Small intestine (tissue), 7 donors: ENCODE measurements at regions not wholly inside any gene's neighbourhood (a gene's known extent, or its start where the extent isn't known, plus 50 kb on each side); places are given as distances from the start of the nearest gene placed in this dataset.
"Not testable (repeated sequence)": the region's sequence is repeated elsewhere in the genome, so short reads cannot be mapped to it uniquely, and the experiment has no call there.

ENCODE experiments used
- DNase-seq, 2 donors: peaks; one replicate each; pipeline versions ENCODE4 v3.0.0 to v3.0.0-alpha.2; 2013
- FAIRE-seq: peaks from 2 replicates; lab custom pipeline; 2012; peaks lifted over from hg19 to GRCh38; lab: Jason Lieb, UNC
- H3K27ac ChIP-seq, 3 donors: one replicate each; pipeline ENCODE4 v1.5.1; 2013; ENCODE audit warnings: low read length in 2 of 3, mild to moderate bottlenecking in 2 of 3, control low read depth in 1 of 3, inconsistent platforms in 1 of 3, low read depth in 1 of 3, moderate library complexity in 1 of 3
- H3K27me3 ChIP-seq, 3 donors: one replicate each; pipeline ENCODE4 v1.6.1; 2013; ENCODE audit warnings: low read length in 3 of 3, inconsistent platforms in 1 of 3; ENCODE audit not compliant: control insufficient read depth in 3 of 3, insufficient read depth in 3 of 3
- H3K36me3 ChIP-seq, 3 donors: one replicate each; pipeline ENCODE4 v1.6.1; 2013; ENCODE audit warnings: low read length in 3 of 3, inconsistent platforms in 1 of 3, low read depth in 1 of 3, mild to moderate bottlenecking in 1 of 3, moderate library complexity in 1 of 3; ENCODE audit not compliant: control insufficient read depth in 3 of 3, insufficient read depth in 2 of 3
- H3K4me1 ChIP-seq, 3 donors: one replicate each; pipeline ENCODE4 v1.6.1; 2013; ENCODE audit warnings: low read length in 2 of 3, inconsistent platforms in 1 of 3, low read depth in 1 of 3, mild to moderate bottlenecking in 1 of 3, moderate library complexity in 1 of 3; ENCODE audit not compliant: control insufficient read depth in 3 of 3, insufficient read depth in 2 of 3
- H3K4me3 ChIP-seq, 3 donors: one replicate each; pipeline ENCODE4 v1.5.1; 2013; ENCODE audit warnings: low read length in 3 of 3, control low read depth in 1 of 3, inconsistent platforms in 1 of 3, low read depth in 1 of 3, mild to moderate bottlenecking in 1 of 3, moderate library complexity in 1 of 3
- H3K9me3 ChIP-seq, 2 donors: one replicate each; pipeline ENCODE4 v1.6.1; 2013; ENCODE audit warnings: low read depth in 1 of 2, low read length in 1 of 2; ENCODE audit not compliant: control insufficient read depth in 2 of 2, insufficient read depth in 1 of 2
- WGBS, 3 donors: extraction: QIAGEN DNeasy Blood & Tissue Kit; methylation state at CpG; one replicate each; pipeline ENCODE4 v1.1.7; 2013; 5-methylcytosine and 5-hydroxymethylcytosine counted together
- donor health status: healthy with polysubstance abuse.
- donor health status: control.
- donor health status: control.
- donor health status: Bipolar disorder and iron deficiency.
- donor health status: healthy.

- H3K9me3 ChIP-seq: no peaks in the 10 kb centered on the region
- WGBS, 3 donors: 73 to 84% (median 79%) methylated on average over 7 of the region's 7 CpGs
- H3K4me3 ChIP-seq: no peak overlapping the region
- H3K36me3 ChIP-seq: no peaks in the 10 kb centered on the region
- no peak overlapping the region for H3K27ac ChIP-seq
- no peaks in the 10 kb centered on the region for H3K27me3 ChIP-seq
- DNase-seq (no peak), FAIRE-seq (no peak)
- no peaks in the 10 kb centered on the region for H3K4me1 ChIP-seq
Measured at GRCh38 chr11:24155792-24156191, 341.1 kb upstream of the LUZP2 start.

- Histone ChIP-seq H3K27ac (no peak overlapping the region), H3K27me3 (no peaks in the 10 kb centered on the region), H3K4me1 (no peaks in the 10 kb centered on the region), H3K9me3 (no peaks in the 10 kb centered on the region), H3K36me3 (no peaks in the 10 kb centered on the region), H3K4me3 (no peak overlapping the region)
- FAIRE-seq (no peak), DNase-seq (no peak)
- 42 to 59% (median 51%) methylated on average over 2 of the region's 2 CpGs for WGBS, 3 donors
Measured at GRCh38 chr11:24157316-24157715, 339.5 kb upstream of the LUZP2 start.

DNA sequence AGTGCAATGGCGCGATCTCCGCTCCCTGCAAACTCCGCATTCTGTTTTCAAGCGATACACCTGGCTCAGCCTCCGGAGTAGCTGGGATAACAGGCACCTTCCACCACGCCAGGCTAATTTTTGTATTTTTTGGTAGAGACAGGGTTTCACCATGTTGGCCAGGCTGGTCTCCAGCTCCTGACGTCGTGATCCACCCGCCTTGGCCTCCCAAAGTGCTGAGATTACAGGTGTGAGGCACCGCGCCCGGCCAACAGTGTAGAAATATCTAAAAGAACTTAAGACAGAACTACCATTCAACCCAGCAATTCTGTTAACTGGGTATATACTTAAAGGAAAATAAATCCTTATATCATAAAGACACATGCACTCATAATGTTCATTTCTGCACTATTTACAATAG, 335.3 kb upstream of the LUZP2 start:
- H3K9me3 ChIP-seq: no peaks in the 10 kb centered on the region
- H3K27me3 ChIP-seq: no peaks in the 10 kb centered on the region
- no peaks in the 10 kb centered on the region for H3K4me1 ChIP-seq
- no peak overlapping the region for H3K27ac ChIP-seq
- H3K36me3 ChIP-seq: no peaks in the 10 kb centered on the region
- FAIRE-seq (no peak), DNase-seq (no peak)
- 91 to 98% (median 93%) methylated on average over 13 of the region's 13 CpGs for WGBS, 3 donors
- H3K4me3 ChIP-seq: no peak overlapping the region

DNA sequence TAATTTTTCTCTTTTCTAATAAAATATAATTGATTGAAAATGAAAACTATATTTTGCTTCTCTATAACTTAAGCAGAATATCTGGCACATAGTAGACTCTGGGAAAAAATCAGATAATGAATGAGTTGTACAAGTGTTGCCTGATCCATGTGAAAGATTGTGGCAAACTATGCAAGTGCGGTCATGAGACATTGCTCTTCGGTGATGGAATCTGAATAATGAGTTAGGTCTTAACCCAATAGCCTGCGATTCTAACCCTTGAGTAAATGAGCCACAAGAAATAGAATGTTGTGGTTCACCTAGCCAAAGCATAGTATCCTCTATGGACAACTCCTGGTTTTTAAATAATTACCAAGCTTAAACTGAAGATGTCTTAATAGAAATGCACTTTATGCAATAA, 333.7 kb upstream of the LUZP2 start:
- WGBS, 3 donors: 85 to 93% (median 86%) methylated on average over 3 of the region's 3 CpGs
- FAIRE-seq: no peak
- Histone ChIP-seq H3K4me3 (no peak overlapping the region), H3K4me1 (no peaks in the 10 kb centered on the region), H3K27me3 (no peaks in the 10 kb centered on the region), H3K9me3 (no peaks in the 10 kb centered on the region), H3K27ac (no peak overlapping the region), H3K36me3 (no peaks in the 10 kb centered on the region)
- no peak for DNase-seq

DNA sequence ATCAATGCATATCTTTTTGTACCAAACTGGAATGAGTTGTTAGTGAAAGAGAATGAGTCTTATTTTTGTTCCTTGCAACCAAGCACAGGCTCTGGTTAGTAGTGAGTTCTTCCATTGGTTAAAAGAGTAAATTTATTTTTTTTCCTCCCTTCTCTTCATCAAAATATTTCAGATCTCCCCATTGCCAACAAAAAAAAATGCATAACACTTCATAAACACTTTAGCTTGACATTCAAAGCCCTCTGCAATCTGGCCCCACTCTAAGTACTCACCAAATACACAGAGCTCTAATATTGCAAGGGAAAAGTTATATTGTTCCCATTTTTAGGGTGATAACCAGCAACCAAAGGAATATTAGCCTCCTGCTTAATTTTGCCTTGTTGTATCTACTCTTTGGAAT, 333.0 kb upstream of the LUZP2 start:
- Histone ChIP-seq H3K9me3 (no peaks in the 10 kb centered on the region), H3K4me1 (no peaks in the 10 kb centered on the region), H3K27me3 (no peaks in the 10 kb centered on the region), H3K4me3 (no peak overlapping the region), H3K27ac (no peak overlapping the region), H3K36me3 (no peaks in the 10 kb centered on the region)
- no peak for FAIRE-seq
- no peak for DNase-seq

DNA sequence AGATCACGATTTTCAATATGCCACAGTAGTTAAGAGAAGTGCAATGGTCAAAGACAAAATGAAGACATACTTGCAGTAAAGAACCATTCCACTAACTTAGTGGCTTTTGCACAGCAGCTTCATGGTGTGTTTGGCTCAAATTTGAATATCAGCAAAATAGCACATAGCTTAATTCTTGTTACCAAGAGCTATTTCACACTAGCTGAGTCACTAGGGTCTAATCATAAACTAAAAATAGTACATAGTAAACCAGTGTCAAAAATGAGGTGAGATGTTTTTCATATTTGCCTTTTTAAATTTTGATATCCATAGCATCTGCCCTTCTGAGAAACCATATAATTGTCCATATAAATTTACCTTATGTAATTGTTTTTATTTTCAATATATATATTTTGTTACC, 325.0 kb upstream of the LUZP2 start:
- no peak for FAIRE-seq
- Histone ChIP-seq H3K4me3 (no peak overlapping the region), H3K27me3 (no peaks in the 10 kb centered on the region), H3K36me3 (no peaks in the 10 kb centered on the region), H3K27ac (no peak overlapping the region), H3K4me1 (no peaks in the 10 kb centered on the region), H3K9me3 (no peaks in the 10 kb centered on the region)
- 52 to 74% (median 53%) methylated on average over 1 of the region's 1 CpG for WGBS, 3 donors
- DNase-seq: no peak

GRCh38 chr11:24181395-24182047, 315.3 kb upstream of the LUZP2 start:
- H3K9me3 ChIP-seq: no peaks in the 10 kb centered on the region
- FAIRE-seq: no peak

DNA sequence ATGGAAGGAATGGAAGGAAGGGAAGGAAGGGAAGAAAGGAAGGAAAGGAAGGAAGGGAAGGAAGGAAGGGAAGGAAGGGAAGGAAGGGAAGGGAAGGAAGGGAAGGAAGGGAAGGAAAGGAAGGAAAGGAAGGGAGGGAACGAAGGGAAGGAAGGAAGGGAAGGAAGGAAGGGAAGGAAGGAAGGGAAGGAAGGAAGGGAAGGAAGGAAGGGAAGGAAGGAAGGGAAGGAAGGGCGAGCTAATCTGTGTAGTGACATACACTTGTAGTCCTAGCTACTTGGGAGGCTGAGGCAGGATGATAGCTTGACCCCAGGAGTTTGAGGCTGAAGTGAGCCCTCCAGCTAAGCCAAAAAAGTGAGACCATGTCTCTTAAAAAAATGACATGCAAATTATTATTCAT, 311.3 kb upstream of the LUZP2 start:
- H3K4me3 ChIP-seq, H3K36me3 ChIP-seq, FAIRE-seq, H3K27ac ChIP-seq, H3K9me3 ChIP-seq, DNase-seq, H3K27me3 ChIP-seq, H3K4me1 ChIP-seq: not testable (repeated sequence)
- WGBS, 3 donors: 50 to 63% (median 54%) methylated on average over 1 to 2 of the region's 2 CpGs

More at GRCh38 chr11:24181395-24182047, 315.3 kb upstream of the LUZP2 start:
- no peaks in the 10 kb centered on the region for H3K27me3 ChIP-seq
- no peak for DNase-seq
- H3K4me3 ChIP-seq: no peak overlapping the region
- no peak overlapping the region for H3K27ac ChIP-seq
- 64 to 68% (median 66%) methylated on average over 6 of the region's 6 CpGs for WGBS, 3 donors
- no peaks in the 10 kb centered on the region for H3K36me3 ChIP-seq
- H3K4me1 ChIP-seq: no peaks in the 10 kb centered on the region

DNA sequence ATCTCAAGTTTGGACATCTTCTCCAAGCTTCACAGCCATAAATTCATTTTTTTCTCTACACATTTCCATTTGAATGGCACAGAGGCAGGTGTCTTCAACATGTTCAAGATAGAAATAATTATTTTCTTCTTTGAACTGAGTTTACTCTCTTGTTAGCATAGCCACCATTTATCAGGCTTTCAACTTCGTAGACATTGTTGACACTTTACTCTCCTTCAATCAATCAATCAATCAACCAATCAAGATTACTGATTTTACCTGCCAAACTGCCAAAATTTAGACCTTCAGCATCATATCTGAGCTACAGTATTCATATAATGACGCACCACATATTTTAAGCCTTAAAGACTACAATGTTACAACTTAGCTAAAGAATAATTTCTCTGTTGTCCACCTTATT, 300.1 kb upstream of the LUZP2 start:
- no peak for FAIRE-seq
- whole genome bisulfite sequencing, 3 donors: 45 to 70% (median 45%) methylated on average over 2 of the region's 2 CpGs
- DNase-seq: no peak

More for the DNA sequence above, 300.1 kb upstream of the LUZP2 start:
- no peaks in the 10 kb centered on the region for H3K4me1 ChIP-seq
- H3K9me3 ChIP-seq: no peaks in the 10 kb centered on the region
- no peak overlapping the region for H3K27ac ChIP-seq
- H3K27me3 ChIP-seq: no peaks in the 10 kb centered on the region
- no peaks in the 10 kb centered on the region for H3K36me3 ChIP-seq
- no peak overlapping the region for H3K4me3 ChIP-seq
